ENCODE measurements at regions not wholly inside any gene's neighbourhood (a gene's known extent, or its start where the extent isn't known, plus 50 kb on each side); places are given as distances from the start of the nearest gene placed in this dataset.

GRCh38 chr6:84445068-84445467, 217.6 kb upstream of the CEP162 start:
- no peaks in the 10 kb centered on the region for H3K9me2 ChIP-seq (replicated peaks; ENCODE audit: control insufficient read depth, low read length)
- H3K27ac ChIP-seq (ENCODE audit: low read depth, low read length): no peak overlapping the region
- no peaks in the 10 kb centered on the region for H3K9me3 ChIP-seq (ENCODE audit: control insufficient read depth, insufficient read depth, low read length)
- H3K79me2 ChIP-seq (ENCODE audit: control insufficient read depth, low read length): no peaks in the 10 kb centered on the region
- no peaks in the 10 kb centered on the region for H3K27me3 ChIP-seq (ENCODE audit: control insufficient read depth, low read length)
- no peak overlapping the region for H3K4me3 ChIP-seq (ENCODE audit: low read length)
- TF ChIP-seq EZH2phosphoT487 (IDR thresholded peaks at IDR 0.05; ENCODE audit: borderline replicate concordance, low read length) (no peak), CTCF (IDR thresholded peaks at IDR 0.05; ENCODE audit: low read depth, low read length, poor library complexity, severe bottlenecking) (no peak)
- no peaks in the 10 kb centered on the region for H3F3A ChIP-seq (ENCODE audit: control insufficient read depth, insufficient read depth)
- no peak overlapping the region for H3K4me2 ChIP-seq (ENCODE audit: low read length)
- no peaks in the 10 kb centered on the region for H4K20me1 ChIP-seq (ENCODE audit: control insufficient read depth, insufficient read depth, low read depth, low read length)
- H3K36me3 ChIP-seq (ENCODE audit: control insufficient read depth, low read length): no peaks in the 10 kb centered on the region
- H3K4me1 ChIP-seq (ENCODE audit: control insufficient read depth, low read length): no peaks in the 10 kb centered on the region

- no peaks in the 10 kb centered on the region for H3K9me3 ChIP-seq (ENCODE audit: control insufficient read depth, insufficient read depth, low read length)
- no peaks in the 10 kb centered on the region for H3K9me2 ChIP-seq (replicated peaks; ENCODE audit: control insufficient read depth, low read length)
- H3K4me1 ChIP-seq (ENCODE audit: control insufficient read depth, low read length): no peaks in the 10 kb centered on the region
- no peak overlapping the region for H3K27ac ChIP-seq (ENCODE audit: low read depth, low read length)
- no peaks in the 10 kb centered on the region for H3K27me3 ChIP-seq (ENCODE audit: control insufficient read depth, low read length)
- no peak overlapping the region for H3K4me2 ChIP-seq (ENCODE audit: low read length)
- no peaks in the 10 kb centered on the region for H3F3A ChIP-seq (ENCODE audit: control insufficient read depth, insufficient read depth)
- H3K4me3 ChIP-seq (ENCODE audit: low read length): no peak overlapping the region
- TF ChIP-seq CTCF (IDR thresholded peaks at IDR 0.05; ENCODE audit: low read depth, low read length, poor library complexity, severe bottlenecking): no peak
- TF ChIP-seq EZH2phosphoT487 (IDR thresholded peaks at IDR 0.05; ENCODE audit: borderline replicate concordance, low read length): no peak
- H4K20me1 ChIP-seq (ENCODE audit: control insufficient read depth, insufficient read depth, low read depth, low read length): no peaks in the 10 kb centered on the region
- no peaks in the 10 kb centered on the region for H3K79me2 ChIP-seq (ENCODE audit: control insufficient read depth, low read length)
- H3K36me3 ChIP-seq (ENCODE audit: control insufficient read depth, low read length): no peaks in the 10 kb centered on the region
Observed at GRCh38 chr6:84442208-84442607, 214.8 kb upstream of the CEP162 start.

- no peak for TF ChIP-seq CTCF (IDR thresholded peaks at IDR 0.05; ENCODE audit: low read depth, low read length, poor library complexity, severe bottlenecking)
- no peak for TF ChIP-seq EZH2phosphoT487 (IDR thresholded peaks at IDR 0.05; ENCODE audit: borderline replicate concordance, low read length)
- Histone ChIP-seq H3K27ac (ENCODE audit: low read depth, low read length) (no peak overlapping the region), H3K36me3 (ENCODE audit: control insufficient read depth, low read length) (no peaks in the 10 kb centered on the region)
Observed at GRCh38 chr6:84441456-84441855, 214.0 kb upstream of the CEP162 start.

GRCh38 chr6:84434550-84434949, 207.1 kb upstream of the CEP162 start:
- no peaks in the 10 kb centered on the region for H4K20me1 ChIP-seq (ENCODE audit: control insufficient read depth, insufficient read depth, low read depth, low read length)
- H3K9me3 ChIP-seq (ENCODE audit: control insufficient read depth, insufficient read depth, low read length): no peaks in the 10 kb centered on the region
- H3K79me2 ChIP-seq (ENCODE audit: control insufficient read depth, low read length): no peaks in the 10 kb centered on the region
- no peaks in the 10 kb centered on the region for H3K9me2 ChIP-seq (replicated peaks; ENCODE audit: control insufficient read depth, low read length)
- no peaks in the 10 kb centered on the region for H3F3A ChIP-seq (ENCODE audit: control insufficient read depth, insufficient read depth)
- no peak overlapping the region for H3K27ac ChIP-seq (ENCODE audit: low read depth, low read length)
- H3K27me3 ChIP-seq (ENCODE audit: control insufficient read depth, low read length): no peaks in the 10 kb centered on the region
- H3K4me1 ChIP-seq (ENCODE audit: control insufficient read depth, low read length): no peaks in the 10 kb centered on the region
- H3K36me3 ChIP-seq (ENCODE audit: control insufficient read depth, low read length): no peaks in the 10 kb centered on the region
- no peak overlapping the region for H3K4me3 ChIP-seq (ENCODE audit: low read length)
- no peak for TF ChIP-seq CTCF (IDR thresholded peaks at IDR 0.05; ENCODE audit: low read depth, low read length, poor library complexity, severe bottlenecking)
- H3K4me2 ChIP-seq (ENCODE audit: low read length): no peak overlapping the region

More at GRCh38 chr6:84441456-84441855, 214.0 kb upstream of the CEP162 start:
- Histone ChIP-seq H3K9me3 (ENCODE audit: control insufficient read depth, insufficient read depth, low read length) (no peaks in the 10 kb centered on the region), H4K20me1 (ENCODE audit: control insufficient read depth, insufficient read depth, low read depth, low read length) (no peaks in the 10 kb centered on the region), H3K4me3 (ENCODE audit: low read length) (no peak overlapping the region), H3K79me2 (ENCODE audit: control insufficient read depth, low read length) (no peaks in the 10 kb centered on the region), H3K4me1 (ENCODE audit: control insufficient read depth, low read length) (no peaks in the 10 kb centered on the region), H3F3A (ENCODE audit: control insufficient read depth, insufficient read depth) (no peaks in the 10 kb centered on the region), H3K9me2 (replicated peaks; ENCODE audit: control insufficient read depth, low read length) (no peaks in the 10 kb centered on the region), H3K27me3 (ENCODE audit: control insufficient read depth, low read length) (no peaks in the 10 kb centered on the region), H3K4me2 (ENCODE audit: low read length) (no peak overlapping the region)
